PC-3 (cell line): ENCODE measurements at regions not wholly inside any gene's neighbourhood (a gene's known extent, or its start where the extent isn't known, plus 50 kb on each side); places are given as distances from the start of the nearest gene placed in this dataset.

ENCODE experiments used
- EZH2 ChIP-seq: fragments of 300-600 bp; sonication (generic); IDR thresholded peaks from one replicate; pipeline ENCODE4 v1.6.1; 2017; ENCODE audit warnings: antibody characterized with exemption, mild to moderate bottlenecking, low read length; ENCODE audit not compliant: unreplicated experiment
- TF ChIP-seq, protein P1 (sequence below): fragments of 300-600 bp; sonication (generic); conservative IDR thresholded peaks from 2 replicates; pipeline ENCODE4 v1.5.1; 2017; ENCODE audit warnings: antibody characterized with exemption, low read depth, mild to moderate bottlenecking, low read length

DNA sequence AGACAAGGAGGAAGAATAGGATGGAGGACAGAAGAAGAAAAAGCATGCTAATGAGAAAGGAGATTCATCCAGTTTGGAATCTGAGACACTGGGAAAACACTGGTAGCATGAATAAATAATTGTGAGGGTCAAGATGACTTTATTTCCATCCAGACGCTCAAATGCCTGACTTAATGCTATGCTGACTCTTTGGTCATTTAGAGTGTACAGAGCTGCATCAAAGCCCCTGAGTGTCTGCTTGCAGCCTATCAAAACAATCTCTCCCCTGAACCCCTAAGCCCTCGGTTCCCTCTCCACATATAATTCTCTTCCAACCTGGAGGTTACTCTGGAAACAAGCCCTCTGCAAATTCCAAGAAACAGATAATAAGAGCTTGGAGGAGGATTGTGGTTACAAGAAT is 208.8 kb downstream of the MAGEB17 start:
- no peak for TF ChIP-seq EZH2
- TF ChIP-seq, protein P1, sequence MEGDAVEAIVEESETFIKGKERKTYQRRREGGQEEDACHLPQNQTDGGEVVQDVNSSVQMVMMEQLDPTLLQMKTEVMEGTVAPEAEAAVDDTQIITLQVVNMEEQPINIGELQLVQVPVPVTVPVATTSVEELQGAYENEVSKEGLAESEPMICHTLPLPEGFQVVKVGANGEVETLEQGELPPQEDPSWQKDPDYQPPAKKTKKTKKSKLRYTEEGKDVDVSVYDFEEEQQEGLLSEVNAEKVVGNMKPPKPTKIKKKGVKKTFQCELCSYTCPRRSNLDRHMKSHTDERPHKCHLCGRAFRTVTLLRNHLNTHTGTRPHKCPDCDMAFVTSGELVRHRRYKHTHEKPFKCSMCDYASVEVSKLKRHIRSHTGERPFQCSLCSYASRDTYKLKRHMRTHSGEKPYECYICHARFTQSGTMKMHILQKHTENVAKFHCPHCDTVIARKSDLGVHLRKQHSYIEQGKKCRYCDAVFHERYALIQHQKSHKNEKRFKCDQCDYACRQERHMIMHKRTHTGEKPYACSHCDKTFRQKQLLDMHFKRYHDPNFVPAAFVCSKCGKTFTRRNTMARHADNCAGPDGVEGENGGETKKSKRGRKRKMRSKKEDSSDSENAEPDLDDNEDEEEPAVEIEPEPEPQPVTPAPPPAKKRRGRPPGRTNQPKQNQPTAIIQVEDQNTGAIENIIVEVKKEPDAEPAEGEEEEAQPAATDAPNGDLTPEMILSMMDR, result no peak
